ENCODE measurements at regions not wholly inside any gene's neighbourhood (a gene's known extent, or its start where the extent isn't known, plus 50 kb on each side); places are given as distances from the start of the nearest gene placed in this dataset.

GRCh38 chr20:22180244-22180643 lies 404.1 kb downstream of the FOXA2 start:
- TF ChIP-seq CTCF (optimal IDR thresholded peaks at IDR 0.05 in 1 of 3, IDR thresholded peaks at IDR 0.05 in 1 of 3, conservative IDR thresholded peaks at IDR 0.05 in 1 of 3; ENCODE audit: extremely low read depth in 1 of 3, insufficient read depth in 2 of 3, low read length in 3 of 3) (peak; percentile 27 to 52 (median 37)), EZH2 (IDR thresholded peaks at IDR 0.05; ENCODE audit: low read length) (no peak)
